ENCODE measurements at regions not wholly inside any gene's neighbourhood (a gene's known extent, or its start where the extent isn't known, plus 50 kb on each side); places are given as distances from the start of the nearest gene placed in this dataset.

DNA sequence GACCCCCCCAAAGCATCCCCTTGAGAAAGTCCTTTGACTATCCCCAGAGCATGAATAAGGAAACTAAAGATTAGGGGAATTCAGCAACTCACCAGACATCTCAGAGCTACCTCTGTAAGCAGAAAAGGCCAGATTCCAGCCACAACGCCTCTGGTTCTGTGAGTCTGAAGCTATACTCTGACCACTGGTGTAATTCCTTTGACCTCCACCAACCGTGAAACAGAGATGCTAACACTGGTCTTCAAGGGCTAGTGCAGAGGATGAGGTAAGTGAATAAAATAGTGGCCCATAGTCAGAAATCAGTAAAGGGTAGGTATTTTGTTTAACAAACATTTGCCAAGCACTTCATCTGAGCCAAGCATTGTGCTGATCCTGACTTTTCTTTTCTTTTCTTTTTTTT is 353.4 kb downstream of the NPIPA8 start:
- Histone ChIP-seq H3K4me3 (ENCODE audit: low read length) (no peak overlapping the region), H3K9me2 (replicated peaks; ENCODE audit: control insufficient read depth, low read length) (no peaks in the 10 kb centered on the region), H4K20me1 (ENCODE audit: control insufficient read depth, insufficient read depth, low read depth, low read length) (no peaks in the 10 kb centered on the region), H3K27me3 (ENCODE audit: control insufficient read depth, low read length) (no peaks in the 10 kb centered on the region), H3F3A (ENCODE audit: control insufficient read depth, insufficient read depth) (no peaks in the 10 kb centered on the region), H3K4me2 (ENCODE audit: low read length) (no peak overlapping the region), H3K27ac (ENCODE audit: low read depth, low read length) (no peak overlapping the region), H3K9me3 (ENCODE audit: control insufficient read depth, insufficient read depth, low read length) (no peaks in the 10 kb centered on the region), H3K4me1 (ENCODE audit: control insufficient read depth, low read length) (no peaks in the 10 kb centered on the region), H3K36me3 (ENCODE audit: control insufficient read depth, low read length) (no peaks in the 10 kb centered on the region), H3K79me2 (ENCODE audit: control insufficient read depth, low read length) (no peaks in the 10 kb centered on the region)
- TF ChIP-seq, protein P1, sequence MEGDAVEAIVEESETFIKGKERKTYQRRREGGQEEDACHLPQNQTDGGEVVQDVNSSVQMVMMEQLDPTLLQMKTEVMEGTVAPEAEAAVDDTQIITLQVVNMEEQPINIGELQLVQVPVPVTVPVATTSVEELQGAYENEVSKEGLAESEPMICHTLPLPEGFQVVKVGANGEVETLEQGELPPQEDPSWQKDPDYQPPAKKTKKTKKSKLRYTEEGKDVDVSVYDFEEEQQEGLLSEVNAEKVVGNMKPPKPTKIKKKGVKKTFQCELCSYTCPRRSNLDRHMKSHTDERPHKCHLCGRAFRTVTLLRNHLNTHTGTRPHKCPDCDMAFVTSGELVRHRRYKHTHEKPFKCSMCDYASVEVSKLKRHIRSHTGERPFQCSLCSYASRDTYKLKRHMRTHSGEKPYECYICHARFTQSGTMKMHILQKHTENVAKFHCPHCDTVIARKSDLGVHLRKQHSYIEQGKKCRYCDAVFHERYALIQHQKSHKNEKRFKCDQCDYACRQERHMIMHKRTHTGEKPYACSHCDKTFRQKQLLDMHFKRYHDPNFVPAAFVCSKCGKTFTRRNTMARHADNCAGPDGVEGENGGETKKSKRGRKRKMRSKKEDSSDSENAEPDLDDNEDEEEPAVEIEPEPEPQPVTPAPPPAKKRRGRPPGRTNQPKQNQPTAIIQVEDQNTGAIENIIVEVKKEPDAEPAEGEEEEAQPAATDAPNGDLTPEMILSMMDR (IDR thresholded peaks at IDR 0.05; ENCODE audit: low read depth, low read length, poor library complexity, severe bottlenecking), result no peak
- TF ChIP-seq EZH2phosphoT487 (IDR thresholded peaks at IDR 0.05; ENCODE audit: borderline replicate concordance, low read length), result no peak

DNA sequence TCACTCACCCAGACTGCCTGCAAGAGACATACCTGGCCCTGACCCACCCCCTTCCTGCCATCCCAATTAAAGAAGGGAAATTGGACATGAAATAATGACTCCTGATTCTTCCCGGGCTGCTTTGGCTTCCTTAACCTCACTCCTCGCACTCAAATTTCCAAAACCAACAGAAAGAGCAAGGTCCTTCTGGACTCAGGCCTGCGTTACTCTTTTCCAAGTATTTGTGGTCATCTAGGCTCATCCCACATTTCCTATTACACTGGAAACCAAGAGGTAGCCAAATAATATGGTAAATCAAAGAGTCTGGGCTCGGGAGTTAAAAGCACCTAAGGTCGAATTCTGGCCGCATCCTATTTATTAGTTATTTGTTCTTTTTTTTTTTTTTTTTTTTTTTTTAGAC is 359.3 kb downstream of the NPIPA8 start:
- TF ChIP-seq, protein P1 (IDR thresholded peaks at IDR 0.05; ENCODE audit: low read depth, low read length, poor library complexity, severe bottlenecking), result no peak
- no peak for TF ChIP-seq EZH2phosphoT487 (IDR thresholded peaks at IDR 0.05; ENCODE audit: borderline replicate concordance, low read length)
- no peaks in the 10 kb centered on the region for H3K9me3 ChIP-seq (ENCODE audit: control insufficient read depth, insufficient read depth, low read length)
- no peak overlapping the region for H3K27ac ChIP-seq (ENCODE audit: low read depth, low read length)
- no peaks in the 10 kb centered on the region for H3K4me1 ChIP-seq (ENCODE audit: control insufficient read depth, low read length)
- H3K4me3 ChIP-seq (ENCODE audit: low read length), result no peak overlapping the region
- H3K79me2 ChIP-seq (ENCODE audit: control insufficient read depth, low read length), result no peaks in the 10 kb centered on the region
- H3K4me2 ChIP-seq (ENCODE audit: low read length), result no peak overlapping the region
- no peaks in the 10 kb centered on the region for H3K27me3 ChIP-seq (ENCODE audit: control insufficient read depth, low read length)
- H4K20me1 ChIP-seq (ENCODE audit: control insufficient read depth, insufficient read depth, low read depth, low read length), result no peaks in the 10 kb centered on the region
- no peaks in the 10 kb centered on the region for H3K9me2 ChIP-seq (replicated peaks; ENCODE audit: control insufficient read depth, low read length)
- H3K36me3 ChIP-seq (ENCODE audit: control insufficient read depth, low read length), result no peaks in the 10 kb centered on the region
- no peaks in the 10 kb centered on the region for H3F3A ChIP-seq (ENCODE audit: control insufficient read depth, insufficient read depth)

- H3K79me2 ChIP-seq (ENCODE audit: control insufficient read depth, low read length), result no peaks in the 10 kb centered on the region
- H3K9me3 ChIP-seq (ENCODE audit: control insufficient read depth, insufficient read depth, low read length), result no peaks in the 10 kb centered on the region; the same call in 1 of the 2 replicates
- no peaks in the 10 kb centered on the region for H3K4me1 ChIP-seq (ENCODE audit: control insufficient read depth, low read length)
- H3K36me3 ChIP-seq (ENCODE audit: control insufficient read depth, low read length), result no peaks in the 10 kb centered on the region
- TF ChIP-seq EZH2phosphoT487 (IDR thresholded peaks at IDR 0.05; ENCODE audit: borderline replicate concordance, low read length), result no peak
- TF ChIP-seq, protein P1 (IDR thresholded peaks at IDR 0.05; ENCODE audit: low read depth, low read length, poor library complexity, severe bottlenecking), result no peak
- no peak overlapping the region for H3K4me2 ChIP-seq (ENCODE audit: low read length)
- H3F3A ChIP-seq (ENCODE audit: control insufficient read depth, insufficient read depth), result no peaks in the 10 kb centered on the region
- H3K27me3 ChIP-seq (ENCODE audit: control insufficient read depth, low read length), result no peaks in the 10 kb centered on the region
- H4K20me1 ChIP-seq (ENCODE audit: control insufficient read depth, insufficient read depth, low read depth, low read length), result no peaks in the 10 kb centered on the region
- H3K9me2 ChIP-seq (replicated peaks; ENCODE audit: control insufficient read depth, low read length), result no peaks in the 10 kb centered on the region
- no peak overlapping the region for H3K27ac ChIP-seq (ENCODE audit: low read depth, low read length)
- H3K4me3 ChIP-seq (ENCODE audit: low read length), result no peak overlapping the region
These were observed 364.0 kb downstream of the NPIPA8 start for GRCh38 chr16:17972460-17972943.
